Astrocyte of the hippocampus (primary cell): ENCODE measurements at regions not wholly inside any gene's neighbourhood (a gene's known extent, or its start where the extent isn't known, plus 50 kb on each side); places are given as distances from the start of the nearest gene placed in this dataset.

Experiments
- DNase-seq: peaks from one replicate; pipeline ENCODE4 v3.0.0; 2011; ENCODE audit warnings: low read depth, low spot score

GRCh38 chr4:111483375-111484169 lies 661.7 kb upstream of the FAM241A start:
- no peak for DNase-seq

DNA sequence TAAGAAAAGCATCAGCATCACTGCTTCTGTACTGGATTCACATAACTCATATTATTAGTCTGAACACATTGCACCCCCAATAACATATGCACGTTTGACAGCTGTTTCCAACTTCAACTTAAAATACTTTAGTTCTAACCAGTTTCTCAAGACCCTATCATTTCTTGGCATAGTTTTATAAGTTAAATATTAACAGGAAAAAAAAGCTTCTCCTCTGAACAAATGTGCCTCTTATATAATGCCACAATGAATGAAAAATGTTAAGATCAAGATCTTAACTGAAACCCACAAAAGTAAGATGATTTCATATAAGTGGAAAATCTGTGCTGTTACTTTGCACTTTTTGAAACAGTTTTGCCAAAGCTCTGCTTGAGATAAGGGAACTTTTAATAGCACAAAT lies 652.8 kb upstream of the FAM241A start:
- DNase-seq: no peak

DNA sequence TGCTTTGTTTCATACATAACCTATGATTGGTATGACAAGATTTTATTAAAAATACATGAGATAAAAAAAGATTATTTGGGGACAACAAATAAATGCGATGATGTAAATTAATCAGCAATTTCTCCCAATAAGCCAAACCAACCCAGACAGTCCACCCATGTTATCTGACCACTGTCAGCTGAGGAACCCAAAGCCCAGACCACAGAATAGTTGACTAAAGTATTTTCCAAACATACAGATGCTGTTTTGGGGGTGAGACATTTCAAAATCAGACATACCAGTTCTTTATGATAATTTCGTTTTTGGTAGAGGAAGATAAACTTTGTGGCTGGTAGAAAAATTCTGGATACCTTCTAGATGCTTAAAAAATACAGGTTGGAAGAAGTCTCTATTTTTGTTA lies 650.8 kb upstream of the FAM241A start:
- peak; percentile 51 for DNase-seq

DNA sequence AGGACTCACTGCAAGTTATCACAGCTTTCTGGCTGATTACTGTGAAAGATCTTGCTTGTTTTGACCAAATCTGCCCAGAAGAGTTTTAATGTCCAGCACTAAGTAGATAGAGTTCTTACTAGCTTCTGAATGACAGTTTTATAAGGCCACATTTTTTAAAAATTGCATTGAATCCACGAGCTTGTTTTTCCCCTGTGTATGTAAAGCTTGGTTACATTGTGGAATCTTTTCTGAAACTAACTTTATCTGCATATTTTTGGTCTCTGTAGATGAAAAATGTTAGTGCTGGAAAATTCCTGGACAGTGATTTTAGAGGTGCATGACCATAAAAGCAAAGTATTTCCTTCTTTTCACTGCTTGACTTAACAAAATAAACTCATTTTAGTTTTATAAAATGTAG lies 650.3 kb upstream of the FAM241A start:
- peak; percentile 24 for DNase-seq

GRCh38 chr4:111499291-111499690 lies 646.0 kb upstream of the FAM241A start:
- no peak for DNase-seq

DNA sequence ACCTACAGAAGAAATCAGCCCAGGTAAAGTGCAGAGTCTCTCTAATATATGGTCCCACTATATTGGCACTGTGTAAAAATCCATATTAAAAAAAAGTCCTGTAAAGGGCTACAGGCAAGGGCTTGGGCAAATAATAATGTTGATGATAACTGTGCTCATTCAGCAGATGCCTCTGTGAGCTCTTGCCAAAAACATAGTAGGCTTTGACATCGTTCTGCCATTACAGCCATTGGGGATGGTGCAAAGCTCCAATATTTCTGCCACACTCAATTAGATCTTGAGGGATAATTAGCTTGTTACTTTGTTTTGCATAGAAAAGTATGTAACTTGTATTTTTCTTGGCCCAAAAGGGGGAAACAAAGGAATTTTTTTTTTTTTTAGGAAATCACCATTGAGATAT lies 645.5 kb upstream of the FAM241A start:
- no peak for DNase-seq

DNA sequence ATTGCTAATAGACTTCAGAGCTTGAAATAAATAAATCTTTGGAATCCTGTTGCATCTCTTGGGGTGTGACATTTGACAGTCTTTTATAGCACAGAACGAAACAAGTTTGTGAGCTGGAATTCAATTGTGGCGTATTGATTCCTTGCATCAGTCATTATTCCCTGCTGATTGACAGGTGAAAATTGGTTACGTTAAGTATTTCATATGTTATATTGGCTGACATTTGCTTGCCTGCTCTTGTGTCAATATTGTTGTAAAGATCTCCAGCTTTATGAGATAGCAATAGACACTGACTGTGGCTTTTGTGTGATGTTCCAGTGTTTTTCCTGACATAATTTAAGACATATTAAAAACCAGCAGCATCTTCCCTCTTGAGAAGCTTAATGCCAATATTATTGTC lies 644.4 kb upstream of the FAM241A start:
- no peak for DNase-seq

DNA sequence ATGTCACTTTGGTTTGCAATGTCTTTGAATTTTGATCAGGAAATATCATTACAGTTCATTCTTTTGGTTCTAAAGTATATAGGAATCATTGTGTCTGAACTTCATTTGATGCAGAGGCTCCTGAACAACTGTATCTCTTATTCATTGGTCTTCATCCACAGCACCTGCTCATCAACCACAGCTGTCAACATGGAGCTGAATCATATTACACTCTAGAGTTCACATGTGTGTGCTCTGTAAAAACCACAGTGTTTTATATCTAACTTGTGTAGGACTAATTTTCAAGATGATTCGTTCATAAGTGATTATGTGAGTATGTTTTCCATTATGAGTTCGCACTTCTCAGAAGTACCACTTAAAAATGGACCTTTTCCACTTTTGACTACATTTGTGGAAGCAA lies 643.3 kb upstream of the FAM241A start:
- no peak for DNase-seq

- DNase-seq: no peak
Observed at GRCh38 chr4:111502626-111503025, 642.6 kb upstream of the FAM241A start.

DNA sequence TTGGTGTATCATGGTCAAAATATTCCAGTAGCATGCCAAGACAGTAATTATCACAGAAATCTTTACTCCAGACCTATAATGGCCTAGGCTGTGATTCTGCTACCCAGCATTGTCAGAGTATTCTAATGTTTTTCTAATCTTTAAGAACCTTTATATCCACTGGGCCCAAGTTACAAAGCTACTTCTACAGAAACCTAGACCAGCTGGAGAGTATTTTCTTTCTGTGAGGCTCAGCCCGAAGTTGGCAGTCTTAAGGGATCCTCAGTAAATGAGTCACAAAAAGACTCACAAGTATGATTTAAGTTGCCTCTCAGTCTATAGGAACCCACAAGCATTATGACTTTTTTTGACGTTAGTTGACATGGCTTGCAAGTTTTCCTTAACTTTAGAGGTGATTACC lies 638.5 kb upstream of the FAM241A start:
- peak; percentile 28 for DNase-seq

DNA sequence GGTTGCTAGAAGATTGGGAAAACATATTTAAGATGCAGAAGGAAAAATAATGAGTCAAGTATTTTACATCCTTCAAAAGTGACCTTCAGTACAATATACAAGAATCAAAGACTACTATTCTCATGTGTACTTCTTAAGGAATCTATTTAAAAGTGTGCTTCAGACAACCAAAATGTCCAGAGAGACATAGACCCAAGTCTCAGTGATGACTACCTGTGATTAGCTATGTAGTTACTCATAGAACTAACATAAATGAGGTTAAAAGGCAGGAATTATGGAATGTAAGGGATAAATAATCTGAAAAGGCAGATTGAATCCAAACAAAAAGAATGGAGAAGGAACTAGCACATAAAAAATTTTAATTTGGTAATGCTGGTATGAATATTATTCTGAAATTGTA lies 634.7 kb upstream of the FAM241A start:
- peak; percentile 6 for DNase-seq

DNA sequence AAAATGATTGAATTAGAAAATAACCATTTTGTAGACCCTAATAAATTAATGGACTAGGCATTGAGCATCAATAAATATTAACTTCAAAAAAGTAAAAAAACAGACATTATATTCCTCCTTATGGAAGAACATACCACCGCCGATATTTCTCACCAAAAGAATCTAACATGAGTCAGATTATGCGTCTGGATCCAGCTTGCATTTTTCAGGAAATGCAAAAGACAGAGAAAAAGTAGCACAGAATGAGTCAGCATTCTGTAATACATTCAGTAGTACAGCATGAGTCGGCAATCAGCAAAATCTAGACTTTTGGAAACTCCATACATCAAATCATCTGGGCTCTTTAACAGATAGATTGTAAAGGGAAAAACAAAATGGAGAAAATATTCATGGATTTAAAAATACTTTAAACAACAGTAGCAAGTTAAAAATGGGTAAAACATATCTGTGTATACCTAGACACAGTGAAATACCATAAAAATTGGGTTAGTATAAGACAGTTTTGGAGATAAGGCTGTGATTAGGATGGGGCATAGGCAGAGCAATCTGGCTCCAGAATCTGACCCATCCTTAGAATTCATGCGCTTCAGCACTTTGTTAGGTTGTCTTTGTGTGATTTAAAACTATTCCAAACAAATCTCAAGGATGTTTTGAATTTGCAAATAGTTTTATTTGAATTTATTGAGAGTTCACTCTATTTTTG lies 633.0 kb upstream of the FAM241A start:
- peak; percentile 77 for DNase-seq

- DNase-seq: no peak
Observed at GRCh38 chr4:111519683-111520082, 625.6 kb upstream of the FAM241A start.

DNA sequence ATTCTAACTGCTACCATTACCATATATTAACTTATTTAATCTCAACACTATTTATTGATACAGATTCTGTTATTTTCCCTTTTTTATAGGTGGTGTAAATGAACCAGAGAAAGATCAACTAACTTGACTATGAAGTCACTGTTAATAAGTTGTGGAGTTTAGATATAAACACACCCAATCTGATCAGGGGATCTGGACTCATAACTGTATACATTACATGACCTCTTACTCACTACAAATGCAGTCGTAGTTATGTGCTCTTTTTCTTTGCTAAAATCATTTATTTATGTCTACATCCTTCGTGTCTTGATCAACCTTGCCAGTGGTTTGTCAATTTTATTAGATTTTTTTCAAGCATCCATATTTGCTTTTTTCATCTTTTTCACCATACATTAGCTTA lies 614.8 kb upstream of the FAM241A start:
- no peak for DNase-seq

- DNase-seq: no peak
Observed at GRCh38 chr4:111535792-111536191, 609.5 kb upstream of the FAM241A start.

DNA sequence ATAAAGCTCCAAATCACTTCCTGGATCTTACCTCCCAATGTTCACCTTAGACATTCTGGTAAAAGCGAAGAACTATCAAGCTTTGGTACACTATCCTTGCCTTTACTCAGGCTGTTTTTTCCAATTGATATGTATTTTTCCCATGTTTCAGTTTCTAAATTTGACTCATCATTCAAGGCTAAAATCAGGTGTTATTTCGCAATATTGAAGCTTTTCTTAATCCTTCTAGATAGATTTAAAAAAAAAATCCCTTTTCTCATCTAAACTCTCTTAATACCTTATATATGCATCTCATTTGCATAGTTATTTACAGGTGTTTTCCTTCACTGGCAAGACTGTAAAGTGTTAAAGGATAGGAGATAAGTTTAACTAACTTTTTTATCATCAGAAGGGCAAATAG lies 608.1 kb upstream of the FAM241A start:
- no peak for DNase-seq

- DNase-seq: peak; percentile 46
Observed at GRCh38 chr4:111537871-111538270, 607.4 kb upstream of the FAM241A start.

DNA sequence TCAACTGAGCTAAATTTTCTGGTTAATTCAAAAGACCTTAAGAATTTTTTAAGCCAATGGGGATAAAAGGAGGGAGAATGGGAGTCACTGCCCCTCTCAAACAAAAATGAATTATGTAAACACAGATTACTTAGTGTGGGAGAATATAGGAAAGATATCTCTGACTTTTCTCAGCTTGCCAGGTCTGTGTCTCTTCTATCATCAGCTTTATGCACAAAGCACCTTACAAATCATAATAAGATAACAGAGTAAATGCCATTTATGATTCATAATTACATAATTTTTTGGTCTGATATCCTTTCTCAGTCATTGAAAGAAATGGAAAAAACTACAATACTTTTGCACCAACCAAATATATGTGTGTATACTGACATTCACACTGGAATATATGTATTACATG lies 604.6 kb upstream of the FAM241A start:
- no peak for DNase-seq

DNA sequence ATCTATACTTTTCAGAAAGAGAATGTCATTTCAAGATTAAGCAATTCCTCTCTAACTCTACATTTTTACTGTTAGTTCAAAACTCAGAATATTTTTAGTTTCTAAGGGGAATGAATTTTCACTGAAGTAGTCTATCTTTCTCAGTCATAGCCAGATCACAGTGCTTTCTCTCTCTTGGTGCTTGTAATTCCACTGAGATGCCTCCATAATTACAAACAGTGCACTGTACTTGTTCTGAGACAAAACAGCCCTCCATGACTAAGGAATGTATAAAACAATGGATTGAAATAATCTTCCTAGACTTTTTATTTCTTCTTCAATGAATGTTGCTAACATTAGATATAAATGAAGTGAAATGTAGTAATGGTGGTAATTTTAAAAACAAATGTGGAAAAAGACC lies 603.2 kb upstream of the FAM241A start:
- no peak for DNase-seq

DNA sequence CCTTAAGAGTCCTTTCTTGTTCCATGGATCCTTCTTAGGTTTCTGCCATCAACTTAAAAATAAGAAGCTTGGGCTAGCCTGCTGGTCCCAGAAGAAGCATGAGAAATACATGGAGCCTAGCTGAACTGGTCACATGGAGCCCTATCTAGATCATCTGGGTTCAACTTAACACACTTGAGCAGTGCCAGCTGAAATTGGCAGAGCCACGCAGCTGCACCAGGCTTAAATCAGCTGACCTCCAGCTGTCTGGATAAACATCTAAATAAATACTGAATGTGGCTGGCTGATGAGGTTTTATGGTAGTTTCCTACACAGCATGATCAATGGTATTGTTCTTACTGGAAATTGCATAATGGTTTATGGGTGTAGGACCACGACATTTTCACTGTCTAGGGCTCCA lies 598.4 kb upstream of the FAM241A start:
- no peak for DNase-seq

GRCh38 chr4:111556141-111556781 lies 589.0 kb upstream of the FAM241A start:
- no peak for DNase-seq

- DNase-seq: no peak
Observed at GRCh38 chr4:111556851-111557250, 588.4 kb upstream of the FAM241A start.

DNA sequence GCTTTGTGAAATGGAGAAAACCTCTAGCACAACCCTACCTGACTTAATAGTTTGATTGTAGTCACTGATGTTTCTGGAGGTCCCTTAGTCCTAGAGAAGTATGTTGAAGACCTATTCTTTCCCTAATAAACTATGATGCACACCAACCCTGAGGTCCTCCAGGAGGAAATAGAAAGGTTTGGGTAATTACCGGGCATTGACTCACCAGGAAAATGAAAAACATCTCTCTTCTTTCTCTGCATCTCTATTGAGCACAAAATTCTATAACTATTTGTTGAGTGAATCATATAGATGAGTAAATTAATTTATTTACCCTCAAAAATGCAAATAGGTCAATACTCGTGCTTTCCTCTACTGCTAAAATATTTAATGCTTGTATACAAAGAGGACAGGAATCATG lies 582.4 kb upstream of the FAM241A start:
- DNase-seq: no peak
